Epithelial cell of esophagus (primary cell): ENCODE measurements at regions not wholly inside any gene's neighbourhood (a gene's known extent, or its start where the extent isn't known, plus 50 kb on each side); places are given as distances from the start of the nearest gene placed in this dataset.

ENCODE experiments used
- DNase-seq: peaks from one replicate; pipeline ENCODE4 v3.0.0; 2010; ENCODE audit warnings: low read depth
- H3K4me3 ChIP-seq: 2 replicates; pipeline ENCODE4 v1.5.1; 2011; ENCODE audit warnings: mild to moderate bottlenecking, low read length, control low read depth
- TF ChIP-seq, protein P1 (sequence below): IDR thresholded peaks from 2 replicates; pipeline ENCODE4 v1.5.1; 2011; ENCODE audit warnings: low read depth, mild to moderate bottlenecking, low read length, control low read depth, inconsistent platforms; ENCODE audit not compliant: insufficient read depth; ENCODE audit errors: missing control alignments

GRCh38 chrX:97756879-97757278 is 873.2 kb downstream of the RPA4 start:
- DNase-seq: no peak
- TF ChIP-seq, protein P1, sequence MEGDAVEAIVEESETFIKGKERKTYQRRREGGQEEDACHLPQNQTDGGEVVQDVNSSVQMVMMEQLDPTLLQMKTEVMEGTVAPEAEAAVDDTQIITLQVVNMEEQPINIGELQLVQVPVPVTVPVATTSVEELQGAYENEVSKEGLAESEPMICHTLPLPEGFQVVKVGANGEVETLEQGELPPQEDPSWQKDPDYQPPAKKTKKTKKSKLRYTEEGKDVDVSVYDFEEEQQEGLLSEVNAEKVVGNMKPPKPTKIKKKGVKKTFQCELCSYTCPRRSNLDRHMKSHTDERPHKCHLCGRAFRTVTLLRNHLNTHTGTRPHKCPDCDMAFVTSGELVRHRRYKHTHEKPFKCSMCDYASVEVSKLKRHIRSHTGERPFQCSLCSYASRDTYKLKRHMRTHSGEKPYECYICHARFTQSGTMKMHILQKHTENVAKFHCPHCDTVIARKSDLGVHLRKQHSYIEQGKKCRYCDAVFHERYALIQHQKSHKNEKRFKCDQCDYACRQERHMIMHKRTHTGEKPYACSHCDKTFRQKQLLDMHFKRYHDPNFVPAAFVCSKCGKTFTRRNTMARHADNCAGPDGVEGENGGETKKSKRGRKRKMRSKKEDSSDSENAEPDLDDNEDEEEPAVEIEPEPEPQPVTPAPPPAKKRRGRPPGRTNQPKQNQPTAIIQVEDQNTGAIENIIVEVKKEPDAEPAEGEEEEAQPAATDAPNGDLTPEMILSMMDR: no peak
- H3K4me3 ChIP-seq: no peak overlapping the region

- H3K4me3 ChIP-seq: no peak overlapping the region
- no peak for DNase-seq
- TF ChIP-seq, protein P1: no peak
Observed at GRCh38 chrX:97763391-97763790, 879.7 kb downstream of the RPA4 start.

GRCh38 chrX:97763981-97764380 is 880.3 kb downstream of the RPA4 start:
- no peak for DNase-seq
- H3K4me3 ChIP-seq: no peak overlapping the region
- TF ChIP-seq, protein P1: no peak

GRCh38 chrX:97766501-97767095 is 882.9 kb downstream of the RPA4 start:
- no peak overlapping the region for H3K4me3 ChIP-seq
- DNase-seq: no peak
- TF ChIP-seq, protein P1: no peak

DNA sequence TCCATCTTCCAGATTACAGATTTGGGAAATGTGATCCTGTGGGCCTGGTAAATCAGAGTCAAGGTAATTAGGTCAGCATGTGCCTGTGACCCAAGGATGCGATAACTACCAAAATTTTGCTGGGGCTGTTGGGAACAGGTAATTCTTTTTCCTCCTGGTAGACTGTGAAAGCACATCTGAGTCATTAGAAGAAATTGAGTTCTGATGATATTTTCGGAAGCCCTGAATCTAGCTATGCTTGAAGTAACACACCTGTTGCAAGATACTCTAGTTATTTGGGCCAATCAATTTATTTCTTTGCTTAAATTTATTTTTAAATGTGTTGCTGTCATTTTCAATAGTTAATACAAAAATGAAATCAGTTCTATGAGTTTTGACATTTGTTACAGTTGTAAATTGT is 903.6 kb downstream of the RPA4 start:
- no peak overlapping the region for H3K4me3 ChIP-seq
- TF ChIP-seq, protein P1: no peak
- DNase-seq: no peak

GRCh38 chrX:97787849-97788248 is 904.1 kb downstream of the RPA4 start:
- H3K4me3 ChIP-seq: no peak overlapping the region
- TF ChIP-seq, protein P1: no peak
- DNase-seq: no peak

- DNase-seq: no peak
- H3K4me3 ChIP-seq: no peak overlapping the region
- TF ChIP-seq, protein P1: no peak
Observed at GRCh38 chrX:97790850-97791249, 907.1 kb downstream of the RPA4 start.
